Neuron (in vitro differentiated cells): ENCODE measurements at regions not wholly inside any gene's neighbourhood (a gene's known extent, or its start where the extent isn't known, plus 50 kb on each side); places are given as distances from the start of the nearest gene placed in this dataset.
A peak's percentile ranks its signal among the peaks of the same experiment; 100 is the strongest.
"Not testable (repeated sequence)": the region's sequence is repeated elsewhere in the genome, so short reads cannot be mapped to it uniquely, and the experiment has no call there.

Source experiments
- H2AFZ ChIP-seq: one replicate; pipeline ENCODE4 v1.6.1; 2013; ENCODE audit warnings: low read depth, mild to moderate bottlenecking, inconsistent platforms, low read length, moderate library complexity
- H3K27me3 ChIP-seq: one replicate; pipeline ENCODE4 v1.6.1; 2013; ENCODE audit warnings: low read length; ENCODE audit not compliant: insufficient read depth
- H3K36me3 ChIP-seq: one replicate; pipeline ENCODE4 v1.6.1; 2013; ENCODE audit warnings: low read length; ENCODE audit not compliant: insufficient read depth
- H3K4me1 ChIP-seq: one replicate; pipeline ENCODE4 v1.6.1; 2013; ENCODE audit warnings: low read length; ENCODE audit not compliant: insufficient read depth
- H3K4me3 ChIP-seq: 2 replicates; pipeline ENCODE4 v1.5.1; 2013; ENCODE audit warnings: mild to moderate bottlenecking, low read length, moderate library complexity
- H3K9me3 ChIP-seq: one replicate; pipeline ENCODE4 v1.6.1; 2013; ENCODE audit warnings: low read length

DNA sequence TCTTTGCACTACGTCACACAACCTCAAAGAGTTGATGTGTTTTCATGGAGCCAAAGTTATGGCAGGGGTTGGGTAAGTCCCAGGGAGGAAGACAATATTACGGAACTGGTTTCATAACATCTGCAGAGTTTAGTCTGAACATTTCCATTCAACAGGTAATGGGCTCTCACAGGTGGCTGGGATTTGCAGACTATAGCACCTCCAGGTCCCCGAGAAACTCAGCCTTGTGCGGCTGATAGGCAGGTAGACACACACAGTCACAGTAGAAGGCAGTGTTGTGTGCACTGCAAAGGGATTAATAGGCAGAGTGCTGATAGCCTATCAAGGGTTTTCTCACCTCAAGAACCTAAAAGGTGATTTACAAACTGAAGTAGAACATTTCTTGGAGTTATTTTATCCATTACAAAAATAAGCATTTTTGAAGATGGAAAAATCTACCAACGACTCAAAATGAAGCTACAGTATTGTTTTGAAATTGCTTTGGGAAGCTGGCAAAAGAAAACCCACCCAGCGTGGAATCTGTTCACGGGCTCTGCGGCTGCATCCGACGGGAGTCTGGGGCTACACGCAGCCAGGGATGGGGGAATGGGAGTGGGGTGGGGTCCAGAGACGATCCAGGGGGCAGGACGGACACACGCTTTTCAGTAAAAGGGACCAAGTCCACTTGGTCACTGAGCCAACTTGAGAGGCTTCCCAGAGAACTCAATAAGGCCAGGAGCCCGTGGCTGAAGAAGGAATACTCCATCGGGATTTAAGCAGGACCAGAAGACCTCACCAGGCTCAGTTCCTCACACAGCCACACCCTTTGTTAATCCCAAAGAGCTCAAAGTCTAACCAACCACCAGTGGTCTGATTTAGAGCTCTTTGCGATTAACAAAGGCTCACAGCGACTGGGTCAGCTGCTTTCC lies 82.9 kb downstream of the CHRNA1 start:
- H2AFZ ChIP-seq: peak overlapping the region; percentile 97
- no peaks in the 10 kb centered on the region for H3K27me3 ChIP-seq
- no peaks in the 10 kb centered on the region for H3K9me3 ChIP-seq
- H3K36me3 ChIP-seq: no peaks in the 10 kb centered on the region
- peak overlapping the region; percentile 91 for H3K4me3 ChIP-seq
- peaks cover 9% of the 10 kb centered on the region for H3K4me1 ChIP-seq

DNA sequence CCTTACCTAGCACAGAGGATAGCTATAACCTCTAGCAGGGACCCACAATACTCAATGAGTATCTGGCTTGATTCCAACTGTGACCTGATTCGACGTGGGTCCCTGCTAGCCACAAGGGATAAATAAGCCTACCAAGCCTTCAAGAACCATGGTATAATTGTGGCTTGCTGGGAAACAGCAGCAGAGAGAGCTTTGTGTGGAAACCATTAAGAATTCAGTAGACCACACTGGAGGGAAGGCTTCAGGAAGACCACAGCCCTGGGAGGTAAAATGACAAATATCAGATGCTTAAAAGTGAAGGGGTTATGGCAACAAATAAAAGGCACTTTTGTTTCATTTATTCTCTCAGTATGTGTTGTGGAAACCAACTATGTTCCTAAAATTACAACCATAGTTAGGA lies 82.6 kb upstream of the WIPF1 start:
- peaks cover 9% of the 10 kb centered on the region for H3K4me1 ChIP-seq
- H3K27me3 ChIP-seq: no peaks in the 10 kb centered on the region
- H3K9me3 ChIP-seq: no peaks in the 10 kb centered on the region
- H3K4me3 ChIP-seq: no peak overlapping the region
- no peaks in the 10 kb centered on the region for H3K36me3 ChIP-seq
- no peak overlapping the region for H2AFZ ChIP-seq

DNA sequence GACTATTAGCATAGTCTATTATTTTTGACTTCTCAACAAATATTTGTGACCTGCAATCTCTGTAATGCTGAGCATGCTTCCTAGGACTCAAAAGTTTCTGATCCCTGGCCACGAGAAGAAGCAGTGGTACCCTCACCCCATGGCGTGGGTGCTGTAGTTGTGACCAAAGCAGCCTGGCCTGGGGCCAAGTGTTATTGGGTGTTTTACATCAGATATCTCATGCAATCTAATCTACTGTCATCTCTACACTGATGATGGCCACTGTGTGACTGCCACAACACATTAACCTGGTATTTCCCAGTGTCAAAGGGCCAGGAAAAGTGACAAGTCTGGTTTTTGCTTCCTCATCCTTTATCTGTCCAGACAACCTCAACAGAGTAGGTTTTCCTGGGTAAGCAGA lies 80.8 kb upstream of the WIPF1 start:
- Histone ChIP-seq H2AFZ (no peak overlapping the region), H3K9me3 (peaks cover under 1% of the 10 kb centered on the region), H3K36me3 (no peaks in the 10 kb centered on the region), H3K27me3 (no peaks in the 10 kb centered on the region), H3K4me1 (peaks cover 9% of the 10 kb centered on the region), H3K4me3 (no peak overlapping the region)

DNA sequence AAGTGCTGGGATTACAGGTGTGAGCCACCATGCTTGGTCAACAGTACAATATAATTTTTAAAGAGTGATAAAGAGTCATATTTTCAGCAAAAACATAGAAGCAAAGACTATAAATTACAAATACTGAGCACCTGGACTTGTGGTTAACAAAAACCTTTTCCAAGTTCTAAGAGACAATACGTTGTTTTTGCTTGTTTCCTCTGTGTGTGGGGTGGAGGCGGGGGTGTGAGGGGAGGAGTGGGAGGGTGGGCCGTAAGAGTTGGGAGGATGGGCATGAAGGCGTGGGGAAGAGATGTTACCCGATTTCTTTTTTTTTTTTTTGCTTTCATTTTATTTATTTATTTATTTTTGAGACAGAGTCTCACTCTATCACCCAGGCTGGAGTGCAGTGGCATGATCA lies 78.0 kb upstream of the WIPF1 start:
- peaks cover 6% of the 10 kb centered on the region for H3K9me3 ChIP-seq
- no peaks in the 10 kb centered on the region for H3K27me3 ChIP-seq
- H3K36me3 ChIP-seq: peaks cover 3% of the 10 kb centered on the region
- H2AFZ ChIP-seq: no peak overlapping the region
- no peaks in the 10 kb centered on the region for H3K4me1 ChIP-seq
- H3K4me3 ChIP-seq: no peak overlapping the region

DNA sequence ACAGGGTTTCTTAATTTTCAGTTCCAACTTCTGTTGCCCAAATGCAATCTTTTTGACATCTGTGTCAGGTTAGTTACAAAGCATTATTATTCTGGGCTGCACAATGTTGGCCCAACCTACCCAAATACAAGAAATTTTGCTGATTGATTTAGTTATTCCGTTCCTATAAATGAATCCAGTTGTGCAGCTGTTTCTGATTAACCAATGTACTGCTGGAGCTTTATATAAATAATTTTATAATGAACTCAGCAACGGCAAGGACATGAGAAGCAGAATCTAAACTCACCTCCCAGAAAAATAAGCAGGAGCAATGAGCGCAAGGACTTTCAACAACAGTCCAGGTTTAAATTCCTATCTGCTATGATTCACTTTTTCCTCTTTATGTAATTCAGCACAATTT lies 76.3 kb upstream of the WIPF1 start:
- Histone ChIP-seq H3K27me3 (no peaks in the 10 kb centered on the region), H3K9me3 (peaks cover 6% of the 10 kb centered on the region), H3K36me3 (peaks cover 3% of the 10 kb centered on the region), H2AFZ (no peak overlapping the region), H3K4me3 (no peak overlapping the region), H3K4me1 (no peaks in the 10 kb centered on the region)

DNA sequence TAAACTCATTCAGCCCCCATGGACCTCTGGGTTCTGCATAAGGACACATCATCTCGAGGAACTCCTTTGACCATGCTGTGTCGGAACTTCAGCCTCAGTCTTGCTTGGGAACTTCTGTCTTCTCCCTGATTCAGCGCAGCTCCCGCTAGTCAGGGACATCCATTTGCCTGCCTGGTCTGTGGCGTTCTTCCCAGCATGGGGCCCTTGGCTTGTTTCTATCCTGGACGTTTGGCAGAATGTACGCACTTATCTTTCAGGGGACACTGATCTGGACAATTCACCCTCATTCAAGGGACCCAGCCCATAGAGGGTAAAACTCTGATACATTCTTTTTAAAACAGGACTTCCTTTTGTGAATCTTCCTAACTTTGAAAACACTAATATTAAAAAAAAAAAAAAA lies 75.8 kb upstream of the WIPF1 start:
- Histone ChIP-seq H2AFZ (no peak overlapping the region), H3K27me3 (no peaks in the 10 kb centered on the region), H3K4me3 (no peak overlapping the region), H3K36me3 (peaks cover 3% of the 10 kb centered on the region), H3K9me3 (peaks cover 6% of the 10 kb centered on the region), H3K4me1 (no peaks in the 10 kb centered on the region)

DNA sequence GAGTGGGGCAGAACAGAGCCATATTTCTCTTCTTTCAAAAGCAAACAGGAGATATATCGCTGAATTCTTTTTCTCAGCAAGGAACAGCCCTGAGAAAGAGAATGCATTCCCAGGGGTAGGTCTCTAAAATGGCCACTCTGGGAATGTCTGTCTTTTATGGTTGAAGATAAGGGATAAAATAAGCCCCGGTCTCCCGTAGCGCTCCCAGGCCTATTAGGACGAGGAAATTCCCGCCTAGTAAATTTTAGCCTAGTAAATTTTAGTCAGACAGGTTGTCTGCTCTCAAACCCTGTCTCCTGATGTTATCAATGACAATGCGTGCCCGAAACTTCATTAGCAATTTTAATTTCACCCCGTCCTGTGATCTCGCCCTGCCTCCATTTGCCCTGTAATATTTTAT lies 73.9 kb upstream of the WIPF1 start:
- H3K4me1 ChIP-seq, H3K4me3 ChIP-seq, H3K27me3 ChIP-seq, H3K36me3 ChIP-seq, H3K9me3 ChIP-seq, H2AFZ ChIP-seq: not testable (repeated sequence)

DNA sequence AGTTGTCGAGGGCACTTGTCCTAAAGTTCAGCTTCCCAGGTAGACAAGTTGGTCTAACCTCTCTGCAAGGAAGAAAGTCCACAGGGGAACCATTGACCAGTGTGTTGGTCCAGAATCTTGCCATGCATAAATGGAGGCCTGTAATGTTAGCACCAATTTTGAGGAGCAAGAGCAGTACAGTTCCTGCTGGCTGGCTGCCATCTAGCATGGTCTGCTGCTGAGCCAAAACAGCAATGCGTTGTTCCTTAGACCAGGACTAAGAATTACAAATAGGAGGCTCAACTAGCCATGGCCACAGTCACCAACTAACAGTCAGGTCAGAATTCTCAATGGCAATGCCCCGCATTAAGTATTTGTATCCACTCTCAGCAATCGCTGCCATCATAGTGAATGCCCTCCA lies 72.8 kb upstream of the WIPF1 start:
- Histone ChIP-seq H3K9me3 (peaks cover 6% of the 10 kb centered on the region), H3K4me3 (no peak overlapping the region), H3K27me3 (no peaks in the 10 kb centered on the region), H3K36me3 (peaks cover 3% of the 10 kb centered on the region), H3K4me1 (peaks cover 9% of the 10 kb centered on the region), H2AFZ (no peak overlapping the region)

DNA sequence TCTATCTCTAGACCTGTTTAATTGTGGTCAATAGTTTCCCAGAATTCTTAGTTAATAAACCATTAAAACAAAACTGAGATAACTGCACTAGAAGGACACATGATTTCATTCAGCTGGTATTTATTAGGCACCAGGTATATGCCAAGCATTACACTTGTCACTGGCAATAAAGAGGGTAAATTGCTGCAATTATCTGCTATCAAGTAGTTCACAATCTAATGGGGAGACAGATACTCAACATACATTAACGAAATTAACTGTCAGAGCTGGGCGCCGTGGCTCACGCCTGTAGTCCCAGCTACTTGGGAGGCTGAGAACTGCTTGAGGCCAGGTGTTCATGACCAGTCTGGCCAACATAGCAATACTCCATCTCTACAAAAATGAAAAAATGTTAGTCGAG lies 71.7 kb upstream of the WIPF1 start:
- Histone ChIP-seq H3K36me3 (peaks cover 3% of the 10 kb centered on the region), H3K9me3 (peaks cover 6% of the 10 kb centered on the region), H3K4me3 (no peak overlapping the region), H3K27me3 (no peaks in the 10 kb centered on the region), H3K4me1 (peaks cover 9% of the 10 kb centered on the region), H2AFZ (no peak overlapping the region)

DNA sequence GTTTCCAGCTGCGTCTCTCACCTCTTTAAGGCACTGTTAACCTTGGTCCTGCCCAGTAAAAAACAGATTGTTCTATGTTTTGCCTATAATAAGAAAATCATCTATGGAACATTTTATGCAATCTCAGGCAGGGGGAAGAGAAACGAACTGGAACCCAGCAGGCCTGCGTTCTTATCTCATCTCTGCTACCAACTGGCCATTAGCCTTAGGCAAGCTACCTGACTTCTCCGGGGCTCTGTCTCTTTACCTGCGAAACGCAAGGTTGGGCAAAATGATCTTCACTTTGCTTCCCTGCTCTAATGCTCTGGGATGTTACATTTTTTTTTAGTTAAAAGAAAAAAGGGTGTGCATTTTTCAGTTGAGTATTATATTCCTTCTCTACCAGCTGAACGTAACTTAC lies 70.5 kb upstream of the WIPF1 start:
- H3K36me3 ChIP-seq: peaks cover 3% of the 10 kb centered on the region
- peaks cover 9% of the 10 kb centered on the region for H3K4me1 ChIP-seq
- H3K4me3 ChIP-seq: no peak overlapping the region
- H3K27me3 ChIP-seq: no peaks in the 10 kb centered on the region
- no peak overlapping the region for H2AFZ ChIP-seq
- peaks cover 4% of the 10 kb centered on the region for H3K9me3 ChIP-seq

DNA sequence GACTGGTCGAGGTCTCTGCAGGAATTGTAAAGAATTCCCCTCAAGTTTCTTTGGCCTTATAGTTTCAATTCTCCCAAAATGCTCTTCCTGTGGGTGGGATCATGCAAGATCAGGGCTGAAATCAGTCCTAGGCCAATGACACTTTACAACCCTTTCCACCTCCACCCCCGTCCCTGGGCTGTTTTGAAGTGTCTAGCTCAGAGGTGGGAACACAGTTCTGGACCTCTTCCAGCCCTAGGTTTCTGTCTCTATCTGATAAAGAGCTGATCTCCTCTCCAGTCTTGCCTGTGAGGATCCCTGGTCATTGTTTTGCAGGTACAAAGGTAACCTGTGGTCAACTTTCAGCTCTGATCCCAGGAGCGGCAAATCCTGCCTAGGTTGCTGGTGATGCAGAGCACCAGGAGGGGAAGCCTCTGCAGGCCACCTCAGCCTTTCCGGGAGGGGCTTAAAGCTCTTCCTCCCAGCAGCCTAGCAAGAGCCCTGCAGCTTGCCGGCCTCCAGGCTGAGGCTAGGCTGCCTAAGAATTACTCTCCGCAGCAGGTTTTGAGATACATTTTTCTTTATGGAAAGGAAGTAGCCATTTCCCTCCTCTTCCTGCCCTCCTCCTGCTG lies 69.8 kb upstream of the WIPF1 start:
- Histone ChIP-seq H2AFZ (no peak overlapping the region), H3K36me3 (no peaks in the 10 kb centered on the region), H3K4me3 (no peak overlapping the region), H3K27me3 (no peaks in the 10 kb centered on the region), H3K9me3 (no peaks in the 10 kb centered on the region), H3K4me1 (peaks cover 9% of the 10 kb centered on the region)

DNA sequence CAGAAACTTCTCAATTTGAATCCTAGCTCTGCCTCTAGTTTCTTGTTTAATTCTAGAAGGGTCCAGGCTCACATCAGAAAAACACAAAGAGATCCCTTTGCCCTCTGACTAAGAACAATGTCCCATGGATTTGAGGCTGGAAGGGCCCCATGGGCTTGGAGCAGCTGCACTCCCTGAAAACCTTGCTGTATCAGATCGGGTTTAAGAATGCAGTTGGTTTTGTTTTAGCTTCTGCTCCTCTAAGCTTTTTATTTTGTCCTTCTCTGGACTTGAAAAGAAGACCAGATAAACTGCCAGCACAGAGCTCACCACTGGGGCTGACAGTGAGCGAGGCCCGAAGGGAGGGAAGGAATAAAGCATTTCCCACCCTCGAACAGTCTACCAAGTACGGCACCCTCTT lies 69.2 kb upstream of the WIPF1 start:
- peaks cover 9% of the 10 kb centered on the region for H3K4me1 ChIP-seq
- no peaks in the 10 kb centered on the region for H3K36me3 ChIP-seq
- H2AFZ ChIP-seq: no peak overlapping the region
- H3K9me3 ChIP-seq: no peaks in the 10 kb centered on the region
- no peak overlapping the region for H3K4me3 ChIP-seq
- H3K27me3 ChIP-seq: no peaks in the 10 kb centered on the region

DNA sequence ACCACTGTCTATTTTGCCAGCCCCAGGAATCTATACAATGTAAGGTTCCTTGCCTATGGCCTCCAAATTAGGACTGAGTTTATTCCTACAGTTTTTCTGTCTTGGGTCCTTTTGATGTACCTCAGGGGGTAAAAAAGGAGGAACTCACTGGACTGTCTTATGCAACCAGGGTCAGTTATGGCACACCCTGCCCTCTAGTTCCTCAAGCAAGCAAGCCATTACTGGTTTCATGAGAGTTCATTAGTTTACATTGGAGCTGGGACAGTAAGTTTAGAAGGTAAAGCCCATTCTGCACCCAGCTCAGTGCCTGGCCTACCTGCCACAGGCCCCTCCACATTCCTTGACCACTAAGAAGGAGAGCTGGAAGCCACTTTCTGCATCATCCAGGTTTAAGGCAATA lies 68.7 kb upstream of the WIPF1 start:
- Histone ChIP-seq H2AFZ (no peak overlapping the region), H3K36me3 (no peaks in the 10 kb centered on the region), H3K4me1 (peaks cover 9% of the 10 kb centered on the region), H3K4me3 (no peak overlapping the region), H3K27me3 (no peaks in the 10 kb centered on the region), H3K9me3 (no peaks in the 10 kb centered on the region)
